OCI-LY3 (cell line): ENCODE measurements at regions not wholly inside any gene's neighbourhood (a gene's known extent, or its start where the extent isn't known, plus 50 kb on each side); places are given as distances from the start of the nearest gene placed in this dataset.
"Not testable (repeated sequence)": the region's sequence is repeated elsewhere in the genome, so short reads cannot be mapped to it uniquely, and the experiment has no call there.

Experiments used
- EZH2phosphoT487 ChIP-seq: fragments of 200-600 bp; shearing (Covaris generic); IDR thresholded peaks from 2 replicates; pipeline ENCODE4 v1.6.1; 2018; ENCODE audit warnings: antibody characterized with exemption, mixed run types, low read depth
- TF ChIP-seq, protein P1 (sequence below): fragments of 200-600, 300-600 bp; sonication (generic); IDR thresholded peaks from 2 replicates; pipeline ENCODE4 v1.5.1; 2014; ENCODE audit warnings: antibody characterized with exemption, low read length, low read depth

DNA sequence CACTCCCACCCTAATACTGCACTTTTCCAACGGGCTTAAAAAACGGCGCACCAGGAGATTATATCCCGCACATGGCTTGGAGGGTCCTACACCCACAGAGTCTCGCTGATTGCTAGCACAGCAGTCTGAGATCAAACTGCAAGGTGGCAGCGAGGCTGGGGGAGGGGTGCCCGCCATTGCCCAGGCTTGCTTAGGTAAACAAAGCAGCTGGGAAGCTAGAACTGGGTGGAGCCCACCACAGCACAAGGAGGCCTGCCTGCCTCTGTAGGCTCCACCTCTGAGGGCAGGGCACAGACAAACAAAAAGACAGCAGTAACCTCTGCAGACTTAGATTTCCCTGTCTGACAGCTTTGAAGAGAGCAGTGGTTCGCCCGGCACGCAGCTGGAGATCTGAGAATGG is 88.5 kb downstream of the MTX3 start:
- TF ChIP-seq, protein P1, sequence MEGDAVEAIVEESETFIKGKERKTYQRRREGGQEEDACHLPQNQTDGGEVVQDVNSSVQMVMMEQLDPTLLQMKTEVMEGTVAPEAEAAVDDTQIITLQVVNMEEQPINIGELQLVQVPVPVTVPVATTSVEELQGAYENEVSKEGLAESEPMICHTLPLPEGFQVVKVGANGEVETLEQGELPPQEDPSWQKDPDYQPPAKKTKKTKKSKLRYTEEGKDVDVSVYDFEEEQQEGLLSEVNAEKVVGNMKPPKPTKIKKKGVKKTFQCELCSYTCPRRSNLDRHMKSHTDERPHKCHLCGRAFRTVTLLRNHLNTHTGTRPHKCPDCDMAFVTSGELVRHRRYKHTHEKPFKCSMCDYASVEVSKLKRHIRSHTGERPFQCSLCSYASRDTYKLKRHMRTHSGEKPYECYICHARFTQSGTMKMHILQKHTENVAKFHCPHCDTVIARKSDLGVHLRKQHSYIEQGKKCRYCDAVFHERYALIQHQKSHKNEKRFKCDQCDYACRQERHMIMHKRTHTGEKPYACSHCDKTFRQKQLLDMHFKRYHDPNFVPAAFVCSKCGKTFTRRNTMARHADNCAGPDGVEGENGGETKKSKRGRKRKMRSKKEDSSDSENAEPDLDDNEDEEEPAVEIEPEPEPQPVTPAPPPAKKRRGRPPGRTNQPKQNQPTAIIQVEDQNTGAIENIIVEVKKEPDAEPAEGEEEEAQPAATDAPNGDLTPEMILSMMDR = not testable (repeated sequence)
- TF ChIP-seq EZH2phosphoT487 = not testable (repeated sequence)
